GM18498 (cell line): ENCODE measurements at regions not wholly inside any gene's neighbourhood (a gene's known extent, or its start where the extent isn't known, plus 50 kb on each side); places are given as distances from the start of the nearest gene placed in this dataset.
"Not testable (repeated sequence)": the region's sequence is repeated elsewhere in the genome, so short reads cannot be mapped to it uniquely, and the experiment has no call there.

Experiments
- ATAC-seq: cut with Tn5 transposase; IDR thresholded peaks from one replicate; pipeline ENCODE4 v1.9.1; 2021; ENCODE audit warnings: mild to moderate bottlenecking, moderate library complexity; ENCODE audit not compliant: unreplicated experiment

DNA sequence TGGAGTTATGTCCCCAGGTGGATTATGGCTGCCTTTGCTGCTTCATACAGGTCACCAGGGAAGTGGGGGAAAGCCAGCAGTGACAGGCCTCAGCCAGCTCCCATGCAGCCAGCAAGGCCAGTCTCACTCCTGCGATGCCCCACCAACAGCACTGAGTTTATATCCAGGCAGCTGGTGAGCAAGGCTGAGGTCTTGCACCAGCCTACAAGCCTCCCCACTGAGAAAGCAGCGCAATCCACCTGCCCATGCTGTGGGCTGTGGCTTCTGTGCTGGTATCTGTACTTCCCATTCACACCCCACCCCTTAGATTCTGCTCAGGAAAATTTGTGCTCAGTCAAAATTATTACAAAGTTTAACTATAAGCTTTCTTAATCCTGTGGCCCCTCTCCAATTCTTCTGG is 153.5 kb downstream of the HHIP start:
- no peak for ATAC-seq

DNA sequence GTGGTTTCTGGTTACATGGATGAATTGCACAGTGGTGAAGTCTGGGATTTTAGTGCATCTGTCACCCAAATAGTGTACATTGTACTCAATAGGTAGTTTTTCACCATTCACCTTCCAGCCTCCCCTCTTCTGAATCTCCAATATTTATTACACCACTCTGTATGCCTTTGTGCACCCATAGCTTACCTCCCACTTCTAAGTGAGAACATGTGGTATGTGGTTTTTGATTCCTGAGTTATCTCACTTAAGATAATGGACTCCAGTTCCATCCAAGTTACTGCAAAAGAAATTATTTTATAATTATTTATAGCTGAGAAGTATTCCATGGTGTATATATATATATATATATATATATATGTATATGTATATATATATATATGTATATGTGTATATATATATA is 155.8 kb downstream of the HHIP start:
- no peak for ATAC-seq

DNA sequence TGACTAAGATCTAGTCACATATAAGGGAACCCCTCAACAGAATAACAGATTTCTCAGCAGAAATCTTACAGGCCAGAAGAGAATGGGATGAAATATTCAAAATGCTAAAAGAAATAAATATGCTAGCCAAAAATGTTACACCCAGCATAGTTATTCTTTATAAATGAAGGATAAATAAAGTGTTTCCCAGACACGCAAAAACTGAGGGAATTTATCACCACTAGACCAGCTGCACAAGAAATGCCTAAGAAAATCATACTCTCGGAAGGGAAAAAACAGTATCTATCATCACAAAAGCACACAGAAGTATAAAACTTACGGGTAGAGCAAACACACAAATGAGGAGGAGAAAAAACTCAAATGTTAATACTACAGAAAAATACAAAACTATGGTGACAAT is 162.1 kb downstream of the HHIP start:
- ATAC-seq = no peak

DNA sequence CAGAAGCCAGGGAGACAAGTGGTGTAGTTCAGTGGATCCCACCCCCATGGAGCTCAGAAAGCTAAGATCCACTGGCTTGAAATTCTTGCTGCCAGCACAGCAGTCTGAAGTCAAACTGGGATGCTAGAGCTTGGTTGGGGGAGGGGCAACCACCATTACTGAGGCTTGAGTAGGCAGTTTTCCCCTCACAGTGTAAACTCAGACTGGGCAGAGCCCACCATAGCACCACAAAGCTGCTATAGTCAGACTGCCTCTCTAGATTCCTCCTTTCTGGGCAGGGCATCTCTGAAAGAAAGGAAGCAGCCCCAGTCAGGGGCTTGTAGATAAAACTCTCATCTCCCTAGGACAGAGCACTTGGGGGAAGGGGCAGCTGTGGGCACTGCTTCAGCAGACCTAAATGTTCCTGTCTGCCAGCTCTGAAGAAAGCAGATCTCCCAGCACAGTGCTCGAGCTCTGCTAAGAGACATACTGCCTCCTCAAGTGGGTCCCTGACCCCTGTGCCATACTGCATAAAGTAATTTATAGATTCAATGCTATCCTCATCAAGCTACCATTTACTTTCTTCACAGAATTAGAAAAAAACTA is 163.2 kb downstream of the HHIP start:
- ATAC-seq = no peak

DNA sequence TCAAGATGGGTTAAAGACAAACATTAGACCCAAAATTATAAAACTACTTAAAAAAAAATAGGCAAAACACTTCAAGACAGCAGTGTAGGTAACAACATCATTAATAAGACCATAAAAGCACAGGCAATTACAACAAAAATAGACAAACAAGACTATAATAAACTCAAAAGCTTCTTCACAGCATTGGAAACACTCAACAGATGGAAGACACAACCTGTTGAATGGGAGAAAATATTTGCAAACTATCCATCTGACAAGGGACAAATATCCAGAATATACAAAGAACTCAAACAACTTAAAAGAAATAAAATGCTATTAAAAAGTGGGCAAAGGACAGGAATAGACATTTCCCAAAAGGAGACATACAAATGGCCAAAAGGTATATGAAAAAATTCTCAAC is 170.7 kb downstream of the HHIP start:
- ATAC-seq = no peak

DNA sequence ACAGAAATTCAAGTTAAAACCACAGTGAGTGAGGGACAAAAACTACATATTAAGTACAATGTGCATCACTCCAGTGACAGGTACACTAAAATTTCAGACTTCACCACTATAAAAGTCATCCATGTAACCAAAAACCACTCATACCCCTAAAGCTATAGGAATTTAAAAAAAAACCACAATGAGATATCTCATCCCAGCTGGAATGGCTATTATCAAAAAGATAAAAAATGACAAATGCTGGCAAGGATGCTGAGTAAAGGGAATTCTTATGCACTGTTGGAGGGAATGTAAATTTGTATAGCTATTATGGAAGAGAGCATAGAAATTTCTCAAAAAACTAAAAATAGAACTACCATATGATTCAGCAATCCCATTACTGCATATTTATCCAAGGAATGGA is 171.1 kb downstream of the HHIP start:
- ATAC-seq = no peak

DNA sequence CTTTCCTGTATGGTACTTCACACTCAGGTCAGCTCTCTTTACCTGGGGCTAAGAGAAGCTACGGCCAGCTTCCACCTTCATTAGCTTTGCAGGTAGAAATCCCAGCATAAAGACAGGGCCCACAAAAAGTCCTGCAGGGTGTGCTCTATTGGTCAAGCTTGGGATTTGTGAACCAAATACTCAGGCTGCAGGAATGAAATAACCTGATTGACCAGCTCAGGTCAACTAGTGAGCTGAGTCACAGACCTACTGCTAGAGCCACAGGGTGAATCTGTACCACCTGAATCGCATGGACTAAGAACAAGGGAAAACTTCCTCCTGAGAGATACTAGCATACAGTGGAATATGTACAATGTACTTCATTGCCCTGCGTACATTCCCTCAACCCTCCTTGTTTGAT is 172.2 kb downstream of the HHIP start:
- no peak for ATAC-seq

DNA sequence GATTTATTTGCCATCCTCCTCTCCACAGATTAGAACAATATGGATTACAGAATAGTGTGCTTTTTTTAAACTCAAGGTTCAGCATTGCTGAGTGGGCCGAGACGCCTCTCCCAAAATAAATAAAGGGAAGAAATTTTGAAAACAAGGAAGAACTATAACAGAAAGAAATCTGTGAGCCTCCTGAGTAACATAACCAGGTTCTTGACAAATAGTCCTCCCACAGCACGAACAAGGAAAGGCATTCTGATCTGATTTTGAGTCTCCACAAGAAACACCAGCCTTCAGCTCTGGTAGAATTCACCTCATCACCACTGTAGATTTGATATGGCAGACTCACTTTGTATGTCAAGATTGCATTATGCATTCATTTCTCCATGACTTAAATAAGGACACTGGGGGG is 173.6 kb downstream of the HHIP start:
- ATAC-seq = no peak

DNA sequence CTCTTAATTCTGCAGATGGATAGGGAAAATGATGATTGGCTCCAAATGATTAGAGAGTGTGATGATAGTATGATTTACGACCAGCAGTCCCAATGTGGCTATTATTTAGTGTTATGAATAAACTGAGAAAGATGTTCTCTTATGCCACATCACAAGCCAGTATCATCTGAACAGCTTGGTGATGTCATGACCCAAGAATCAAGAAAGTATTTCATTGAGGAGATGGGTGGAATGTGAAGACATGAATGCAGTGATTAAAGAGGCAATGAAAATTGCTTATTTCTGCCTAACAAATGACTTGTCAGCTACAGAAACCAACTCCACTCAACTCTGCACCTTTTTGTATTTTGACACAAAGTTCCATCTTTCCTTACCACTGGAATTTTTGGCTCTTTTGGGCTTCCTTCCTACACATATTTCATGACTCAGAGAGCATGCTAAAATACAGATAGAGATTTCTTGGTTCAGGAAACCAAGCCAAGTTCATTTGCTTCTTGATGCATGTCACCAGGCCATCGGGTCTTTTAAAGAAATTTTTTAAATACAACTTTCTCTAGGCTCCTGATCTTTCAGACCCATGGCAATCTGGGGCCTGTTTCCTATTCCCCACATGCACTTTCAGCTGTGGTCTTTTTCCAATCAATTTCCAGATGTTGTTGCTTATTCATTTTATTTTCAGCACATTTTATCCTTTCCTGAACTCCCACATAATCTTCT is 174.2 kb downstream of the HHIP start:
- no peak for ATAC-seq

DNA sequence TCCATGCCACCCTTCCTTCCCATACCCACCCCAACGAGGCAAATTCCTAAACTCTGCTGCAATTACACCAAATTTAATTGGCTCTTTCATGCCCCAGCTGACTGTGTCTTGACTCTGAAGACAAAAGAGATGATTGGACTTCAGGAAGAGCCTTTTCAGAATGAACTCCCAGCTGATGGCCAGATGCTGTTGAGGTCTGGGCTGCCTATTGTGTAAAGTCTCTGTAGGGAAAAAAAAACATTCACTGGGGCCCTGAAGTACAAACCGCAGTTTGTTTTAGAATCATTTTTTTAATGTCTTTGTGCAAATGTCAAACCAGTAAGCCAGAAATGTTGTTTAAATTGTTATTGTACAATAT is 174.8 kb downstream of the HHIP start:
- ATAC-seq = no peak

DNA sequence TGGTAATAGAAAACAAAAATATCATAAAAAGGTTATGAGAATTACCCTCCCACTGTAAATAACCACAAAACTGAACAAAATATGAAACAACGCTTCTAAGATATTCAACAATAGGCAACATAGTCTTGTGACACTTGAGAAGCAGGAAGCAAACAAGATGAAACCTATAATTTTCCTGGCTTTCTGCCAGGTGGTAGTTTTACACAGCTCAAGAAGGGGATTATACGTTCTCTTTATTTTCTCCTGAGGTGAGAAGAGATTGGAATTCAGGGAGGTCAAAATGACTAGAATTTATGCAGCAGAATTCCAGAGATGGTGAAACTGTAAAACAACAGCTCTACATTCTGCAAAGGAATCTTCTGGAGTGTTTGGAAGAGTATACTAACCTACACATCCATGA is 186.0 kb downstream of the HHIP start:
- no peak for ATAC-seq

DNA sequence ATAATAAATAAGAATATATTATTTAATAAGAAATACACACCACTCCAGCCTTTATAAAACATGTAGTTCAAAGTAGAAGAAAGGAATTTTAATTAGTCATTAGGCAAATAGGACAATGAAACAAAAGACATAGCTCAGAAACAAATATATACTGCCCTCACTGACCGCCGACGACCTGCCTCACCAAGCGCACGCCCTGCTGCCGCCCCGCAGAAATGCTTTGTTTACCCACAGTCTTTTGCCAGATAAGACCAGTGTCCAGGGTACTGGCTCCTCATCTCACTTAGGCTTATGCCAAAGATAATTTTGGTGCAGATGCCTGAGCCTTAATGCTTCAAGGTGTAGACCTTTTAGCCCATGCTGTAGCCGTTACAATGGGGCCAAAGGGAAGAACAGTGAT is 199.5 kb downstream of the HHIP start:
- ATAC-seq = no peak

DNA sequence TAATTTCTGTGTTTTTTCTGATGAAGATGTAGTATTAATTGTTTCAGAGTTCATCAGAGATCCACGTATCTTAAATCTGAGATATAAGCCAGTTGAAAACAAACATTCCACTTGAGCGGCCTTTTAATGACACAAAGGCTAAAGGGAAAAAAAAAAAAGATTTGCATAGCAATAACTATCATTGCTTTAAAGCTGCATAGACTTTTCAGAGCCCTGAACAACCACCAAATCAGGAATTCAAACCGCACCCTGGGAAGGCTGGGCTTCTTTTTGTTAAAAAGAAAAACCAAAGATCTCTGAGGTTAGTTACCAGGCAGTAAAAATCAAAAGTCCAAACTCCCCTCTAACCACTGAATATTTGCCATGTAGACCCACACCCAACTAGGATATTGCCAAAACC is 206.0 kb downstream of the HHIP start:
- no peak for ATAC-seq

DNA sequence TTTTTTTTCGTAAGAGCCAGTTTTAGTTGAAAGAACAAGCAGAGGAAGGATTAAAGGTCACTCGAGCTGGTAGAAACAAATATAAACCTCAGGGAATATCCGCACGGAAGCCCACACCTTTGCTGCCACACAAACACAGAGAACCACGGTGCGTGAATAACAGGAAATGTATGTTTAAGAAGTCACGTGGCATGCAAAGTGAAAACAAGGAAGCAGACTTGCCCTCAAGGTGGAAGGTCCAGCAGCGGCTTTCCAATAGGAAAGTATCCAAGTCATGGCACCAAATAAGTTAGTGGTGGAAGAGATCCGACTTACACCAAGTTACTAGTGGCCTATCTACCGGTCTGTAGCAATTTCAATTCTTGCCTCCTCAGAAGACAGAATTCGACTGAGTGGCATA is 215.5 kb downstream of the HHIP start:
- ATAC-seq = no peak

DNA sequence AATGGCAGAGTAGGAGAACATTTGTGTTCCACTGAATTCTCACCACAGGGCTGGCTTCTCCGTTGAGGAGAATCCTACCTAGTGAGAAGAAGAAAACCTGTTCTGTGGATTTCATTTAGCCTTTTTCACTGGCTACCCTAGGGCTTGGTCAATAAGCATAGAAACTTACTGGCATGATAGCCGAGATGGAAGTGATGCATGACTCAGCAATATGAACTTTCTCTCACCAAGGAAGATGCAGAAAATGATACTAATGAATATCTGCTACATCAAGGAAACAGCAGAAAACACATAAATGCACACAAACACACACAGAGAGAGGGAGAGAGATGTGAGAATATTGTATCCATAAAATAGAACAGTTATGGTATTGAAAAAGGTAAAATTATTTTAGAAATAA is 216.3 kb downstream of the HHIP start:
- no peak for ATAC-seq

DNA sequence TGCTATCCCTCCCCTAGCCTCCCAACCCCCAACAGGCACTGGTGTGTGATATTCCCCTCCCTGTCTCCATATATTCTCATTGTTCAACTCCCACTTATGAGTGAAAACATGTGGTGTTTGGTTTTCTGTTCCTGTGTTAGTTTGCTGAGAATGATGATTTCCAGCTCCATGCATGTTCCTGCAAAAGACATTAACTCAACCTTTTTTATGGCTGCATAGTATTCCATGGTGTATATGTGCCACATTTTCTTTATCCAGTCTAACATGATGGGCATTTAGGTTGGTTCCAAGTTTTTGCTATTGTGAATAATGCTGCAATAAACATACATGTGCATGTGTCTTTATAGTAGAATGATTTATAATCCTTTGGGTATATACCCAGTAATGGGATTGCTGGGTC is 218.9 kb downstream of the HHIP start:
- not testable (repeated sequence) for ATAC-seq

DNA sequence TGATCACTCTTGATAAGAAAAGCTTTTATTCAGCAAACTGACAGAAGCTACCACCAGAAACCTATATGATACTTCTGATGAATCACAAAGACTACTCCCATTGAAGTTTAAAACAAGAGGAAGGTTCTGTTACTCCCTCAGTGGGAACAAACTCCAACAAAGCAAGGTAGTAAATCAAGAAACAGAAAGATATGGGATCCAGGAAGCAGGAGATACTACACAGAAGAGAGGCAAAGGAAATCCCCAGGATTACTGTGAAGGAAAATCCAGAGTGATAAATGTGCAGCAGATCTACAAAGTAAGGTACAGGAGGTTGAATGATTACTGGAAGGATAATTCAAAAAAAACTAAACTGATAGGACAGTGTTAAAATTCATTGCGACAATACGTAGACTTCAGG is 222.4 kb downstream of the HHIP start:
- ATAC-seq = no peak

DNA sequence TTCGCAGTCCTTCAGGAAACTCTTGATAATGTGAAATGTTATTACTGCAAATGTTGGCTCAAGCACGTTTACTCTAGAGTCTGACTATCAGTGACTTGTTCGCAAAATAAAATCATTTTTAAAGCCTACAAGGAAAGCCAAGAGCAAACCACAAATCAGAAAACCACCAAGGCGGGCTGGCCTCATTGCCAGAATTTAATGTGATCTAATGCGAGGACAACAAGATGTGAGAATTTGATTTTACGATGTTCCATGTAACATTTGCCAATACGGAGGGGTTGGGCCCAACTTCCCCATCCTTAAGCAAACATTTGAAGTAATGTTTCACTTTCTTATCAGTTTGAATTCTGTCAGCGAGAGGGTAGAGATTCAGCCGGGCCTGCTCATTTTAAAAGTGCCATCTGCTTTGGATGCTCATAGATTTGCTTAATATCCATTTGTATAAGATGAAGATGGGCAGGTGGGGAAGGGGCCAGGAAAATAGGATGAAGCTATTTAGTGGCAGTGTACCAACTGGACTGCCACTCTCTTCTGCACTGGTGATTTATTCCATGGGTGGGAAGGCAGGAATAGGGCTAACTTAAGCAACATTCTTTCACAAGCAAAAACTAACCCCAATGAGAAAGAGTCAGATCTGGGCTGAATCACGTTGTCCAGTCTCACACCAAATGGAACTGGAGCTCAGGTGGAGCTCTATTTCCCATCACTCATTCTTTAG is 225.3 kb downstream of the ANAPC10 start:
- ATAC-seq = no peak

DNA sequence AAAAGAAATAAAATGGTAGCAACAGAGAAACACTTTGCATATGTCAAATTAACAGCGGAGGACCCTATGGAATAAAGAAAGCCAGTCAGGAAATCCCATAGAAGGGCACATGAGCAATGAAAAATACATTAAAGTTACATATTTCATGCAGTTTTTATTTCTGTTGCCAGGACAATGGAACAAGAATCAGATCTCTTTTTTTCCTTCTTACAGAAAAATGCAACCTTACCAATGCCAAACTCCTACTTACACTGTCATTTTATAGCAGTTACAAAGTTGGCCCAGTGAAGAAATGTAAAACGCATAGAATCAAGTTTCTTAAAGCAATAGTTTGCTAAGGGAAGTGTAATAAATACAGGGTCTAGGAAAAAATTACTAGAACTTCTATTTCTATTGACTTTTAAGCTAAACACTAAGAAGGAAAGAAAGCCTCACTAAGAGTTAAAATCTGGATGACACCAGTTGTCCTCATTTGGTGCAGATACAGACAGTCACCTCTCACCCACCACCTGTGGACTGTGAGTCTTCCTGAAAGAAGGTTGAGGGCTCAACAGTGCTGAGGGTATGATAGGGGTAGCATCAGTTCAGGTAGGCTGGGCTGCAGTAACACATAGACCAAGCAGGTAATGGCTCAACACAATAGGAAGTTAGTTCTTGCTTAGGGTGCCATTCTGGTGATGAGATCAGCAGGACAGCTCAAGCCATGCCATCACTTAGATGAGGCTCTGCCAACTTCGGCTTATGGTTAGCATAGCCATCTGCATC is 224.6 kb downstream of the ANAPC10 start:
- ATAC-seq = no peak

DNA sequence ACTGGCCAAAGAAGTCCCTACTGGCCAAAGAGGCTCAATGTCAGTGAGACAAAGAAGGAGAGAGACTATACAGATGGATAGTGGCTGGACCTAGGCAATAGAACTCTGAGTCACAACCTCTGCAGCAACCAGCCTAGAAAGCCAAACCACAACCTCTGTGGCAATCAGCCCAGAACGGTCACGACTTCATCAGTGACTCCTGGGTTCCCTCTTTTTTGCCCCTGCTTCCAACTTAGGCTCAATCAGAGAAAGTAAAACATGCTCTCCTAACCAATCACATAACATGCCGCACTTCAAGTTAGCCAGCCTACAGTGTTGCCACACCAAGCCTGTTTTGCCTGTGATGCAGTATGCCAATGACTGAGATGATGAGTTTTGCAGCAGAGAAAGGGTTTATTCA is 203.4 kb downstream of the ANAPC10 start:
- ATAC-seq = no peak

DNA sequence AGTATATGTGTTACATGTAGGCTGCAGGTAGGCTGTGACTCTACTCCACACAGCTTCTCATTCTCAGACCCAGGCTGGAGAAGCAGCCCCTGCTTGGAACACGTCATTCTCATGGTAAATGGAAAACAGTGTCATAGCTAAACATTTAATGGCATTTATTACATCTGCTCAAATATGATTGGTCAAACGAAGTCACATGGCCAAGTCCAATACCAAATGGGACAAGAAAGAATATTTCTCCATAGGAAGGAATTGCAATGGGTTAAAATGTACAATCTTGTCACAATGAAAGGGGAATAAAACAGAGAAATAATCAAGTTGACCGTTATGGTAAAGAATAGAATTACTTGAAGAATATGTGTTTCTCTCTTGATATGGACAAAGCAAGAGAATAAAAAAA is 198.6 kb downstream of the ANAPC10 start:
- no peak for ATAC-seq

DNA sequence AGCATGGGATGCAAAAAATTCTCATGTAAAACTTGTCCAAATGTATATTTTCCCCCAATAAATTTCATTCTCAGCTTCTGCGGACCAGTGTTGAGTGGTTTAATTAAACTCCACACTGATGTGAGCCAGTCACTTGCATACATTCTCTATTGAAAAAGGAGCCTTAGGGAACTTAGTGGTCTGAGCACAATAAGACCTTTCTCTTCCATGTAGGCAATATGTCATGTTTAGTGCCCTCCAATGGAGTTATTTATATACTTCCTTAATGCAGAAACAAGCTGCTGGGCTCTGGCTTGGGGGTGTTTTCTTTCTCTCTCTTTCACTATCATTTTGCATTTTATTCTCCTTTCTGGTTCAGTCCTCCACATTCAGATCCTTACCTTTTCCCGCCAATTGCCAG is 196.9 kb downstream of the ANAPC10 start:
- ATAC-seq = no peak
